KBM-7 (cell line): ENCODE measurements at regions not wholly inside any gene's neighbourhood (a gene's known extent, or its start where the extent isn't known, plus 50 kb on each side); places are given as distances from the start of the nearest gene placed in this dataset.

Experiments used
- DNase-seq: peaks from one replicate; pipeline ENCODE4 v3.0.0-alpha.2; 2015
- in situ Hi-C: fragments of 300-500 bp; cut with MboI; formaldehyde crosslinking; loops from 2 replicates; pipeline ENCODE4 v1.14.3; 2020; ENCODE audit warnings: low sequenced_read_pairs, low pct_unique_long_range_greater_than_20kb, mixed read lengths

DNA sequence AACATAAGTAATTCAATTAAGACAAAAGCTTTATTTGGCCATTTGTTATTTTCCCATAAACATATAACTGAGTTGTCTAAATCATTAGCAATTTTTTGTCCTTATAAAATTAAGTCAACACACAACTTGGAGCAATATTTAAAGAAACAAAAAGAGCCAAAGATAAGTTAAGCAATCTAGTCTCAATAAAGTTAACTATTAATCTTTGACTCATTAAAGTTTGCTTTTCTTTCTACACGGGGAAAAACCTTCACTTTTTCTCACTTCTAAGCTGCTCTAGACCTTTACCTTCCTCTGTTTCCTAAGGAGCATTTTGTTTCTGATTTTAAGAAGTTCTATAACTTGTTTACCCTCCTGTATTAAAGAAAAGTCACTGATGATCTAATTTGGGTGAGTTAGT lies 867.1 kb upstream of the PHF14 start:
- DNase-seq = no peak
- in situ Hi-C loops = no loop called here

DNA sequence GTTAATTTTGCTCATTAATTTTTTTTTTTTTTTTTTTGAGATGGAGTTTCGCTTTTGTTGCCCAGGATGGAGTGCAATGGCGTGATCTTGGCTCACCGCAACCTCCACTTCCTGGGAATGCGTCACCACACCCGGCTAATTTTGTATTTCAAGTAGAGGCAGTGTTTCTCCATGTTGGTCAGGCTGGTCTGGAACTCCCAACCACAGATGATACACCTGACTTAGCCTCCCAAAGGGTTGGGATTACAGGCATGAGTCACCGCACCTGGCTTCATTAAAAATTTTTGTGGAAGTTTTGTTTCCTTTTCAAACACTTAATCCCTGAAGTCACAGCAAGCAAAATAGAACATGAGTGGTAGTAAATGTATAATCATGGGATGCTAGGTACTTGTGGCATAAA lies 857.2 kb upstream of the PHF14 start:
- no peak for DNase-seq
- in situ Hi-C loops = no loop called here

DNA sequence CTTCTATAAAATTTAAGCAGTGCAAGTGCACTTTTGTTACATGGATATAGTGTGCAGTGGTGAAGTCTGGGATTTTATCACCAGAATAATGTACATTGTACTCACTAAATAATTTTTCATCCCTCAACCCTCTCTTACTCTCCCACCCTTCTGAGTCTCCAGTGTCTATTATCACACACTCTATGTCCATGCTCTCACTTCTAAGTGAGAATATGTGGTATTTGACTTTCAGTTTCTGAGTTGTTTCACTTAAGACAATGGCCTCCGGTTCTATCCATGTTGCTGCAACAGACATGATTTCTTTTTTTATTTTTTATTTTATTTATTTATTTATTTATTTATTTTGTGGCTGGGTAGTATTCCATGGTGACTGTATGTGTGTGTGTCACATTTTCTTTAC lies 855.9 kb upstream of the PHF14 start:
- in situ Hi-C loops = no loop called here
- no peak for DNase-seq

DNA sequence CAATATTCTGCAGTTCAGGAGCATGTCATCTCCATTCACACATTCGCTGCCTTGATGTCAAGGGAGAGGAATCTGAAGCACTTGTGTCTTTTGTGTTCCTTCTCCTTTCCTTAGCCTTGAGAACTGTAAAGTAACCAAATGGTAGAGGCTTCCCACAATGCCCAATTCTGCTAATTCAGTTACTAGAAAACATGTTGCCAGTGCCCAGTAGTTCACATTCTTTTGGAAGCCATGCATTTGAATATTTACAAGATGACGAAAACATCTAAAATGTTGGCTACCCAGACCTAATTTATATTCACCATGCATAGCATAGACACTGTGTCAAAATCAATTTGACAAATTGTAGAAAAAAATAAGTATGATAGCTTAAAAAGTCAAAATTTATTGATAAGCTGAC lies 852.7 kb upstream of the PHF14 start:
- no peak for DNase-seq
- in situ Hi-C loops = no loop called here

DNA sequence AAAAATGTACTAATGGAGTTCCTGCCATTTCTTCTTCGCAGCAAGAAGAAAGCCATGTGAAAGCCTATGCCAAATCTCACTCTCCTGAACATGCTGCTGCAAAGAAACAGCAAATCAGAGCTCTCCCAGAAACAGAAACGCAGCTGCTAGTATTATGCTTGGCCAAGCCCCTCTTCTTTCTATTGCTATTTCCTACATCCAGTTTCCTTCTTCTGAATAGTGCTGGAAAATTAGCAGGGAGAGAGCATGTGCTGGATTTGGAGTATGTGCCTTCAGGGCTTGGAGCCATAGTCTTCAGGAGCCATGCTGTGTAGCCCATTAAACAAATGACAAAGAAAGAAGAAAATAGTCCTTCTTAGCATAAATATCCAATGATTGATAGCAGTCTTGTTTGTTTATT lies 852.0 kb upstream of the PHF14 start:
- in situ Hi-C loops = no loop called here
- DNase-seq = no peak

DNA sequence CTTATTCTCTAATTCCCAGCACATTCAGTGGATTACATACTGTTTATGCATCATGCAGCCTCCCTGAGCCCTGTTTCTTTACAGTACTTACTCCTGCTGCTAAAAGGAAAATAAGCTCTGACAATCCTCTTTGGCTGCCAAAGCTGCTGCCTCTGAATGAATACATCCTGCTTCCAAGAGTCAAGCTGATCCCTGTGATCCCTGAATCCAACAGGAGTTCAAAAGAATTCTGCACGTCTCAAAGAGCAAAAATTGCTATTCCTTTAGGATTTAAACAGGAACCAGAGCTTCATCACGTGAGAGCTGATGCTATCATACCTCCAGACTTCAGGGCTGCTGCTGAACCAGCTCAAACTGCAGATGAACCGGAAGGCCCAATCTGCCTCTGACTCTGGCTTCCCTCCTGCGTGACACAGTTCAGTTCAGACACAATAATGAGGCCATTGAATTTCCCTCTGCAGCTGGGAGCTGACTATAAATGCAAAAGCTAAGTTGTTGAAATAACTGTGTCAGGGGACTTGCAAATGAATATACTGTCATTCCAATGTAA lies 851.0 kb upstream of the PHF14 start:
- in situ Hi-C loops = no loop called here

DNA sequence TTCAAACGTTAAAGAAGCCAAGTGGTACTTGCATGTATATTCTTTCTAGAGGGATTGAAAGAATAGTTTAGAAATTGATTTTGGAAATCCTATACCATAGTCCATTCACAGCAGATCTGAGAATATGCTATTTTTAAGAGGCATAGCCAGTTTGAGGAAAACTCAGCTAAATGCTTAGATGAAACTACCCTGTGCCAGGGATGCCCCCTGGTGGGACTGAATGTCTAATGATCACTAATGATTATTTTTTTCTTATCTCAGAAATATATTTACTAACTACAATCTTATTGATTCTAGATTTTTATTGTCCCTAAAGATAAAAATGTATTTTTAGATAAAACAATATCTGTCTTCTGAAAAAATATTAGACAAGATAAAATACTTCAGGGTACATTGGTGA lies 844.9 kb upstream of the PHF14 start:
- DNase-seq = peak; percentile 4
- in situ Hi-C loops = no loop called here

More for the DNA sequence above, 851.0 kb upstream of the PHF14 start:
- no peak for DNase-seq

DNA sequence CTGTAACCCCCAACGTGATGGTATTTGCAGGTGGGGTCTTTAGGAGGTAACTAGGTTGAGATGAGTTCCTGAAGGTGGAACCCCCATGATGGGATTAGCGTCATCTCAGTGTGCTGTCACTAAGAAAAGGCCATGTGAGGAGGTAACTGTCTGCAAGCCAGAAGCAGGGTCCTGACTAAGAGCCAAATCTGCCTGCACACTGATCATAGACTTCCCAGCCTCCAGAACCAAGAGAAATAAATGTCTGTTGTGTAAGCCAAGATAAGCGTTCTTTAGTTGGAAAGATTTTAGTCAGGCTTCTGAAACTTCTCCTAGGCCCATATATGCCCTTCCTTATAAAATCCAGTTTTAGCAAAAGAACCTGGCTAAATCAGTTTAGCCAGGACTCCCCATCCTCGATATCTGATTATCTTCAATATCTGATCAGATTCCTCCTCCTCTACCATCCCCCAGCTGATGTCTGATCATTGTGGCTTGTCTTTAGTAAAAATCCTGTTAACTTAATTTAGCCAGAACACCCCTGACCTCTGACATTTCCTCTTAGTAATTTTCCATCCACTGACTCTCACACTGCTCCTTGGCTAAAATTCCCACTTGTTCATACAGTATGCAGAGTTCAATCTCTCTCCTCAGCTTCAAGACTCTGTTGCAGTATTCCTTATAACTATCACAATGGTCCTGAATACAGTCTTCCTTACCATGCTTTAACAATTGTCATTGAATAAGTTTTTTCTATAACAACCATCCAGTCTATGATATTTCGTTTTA lies 835.4 kb upstream of the PHF14 start:
- in situ Hi-C loops = no loop called here
- no peak for DNase-seq

DNA sequence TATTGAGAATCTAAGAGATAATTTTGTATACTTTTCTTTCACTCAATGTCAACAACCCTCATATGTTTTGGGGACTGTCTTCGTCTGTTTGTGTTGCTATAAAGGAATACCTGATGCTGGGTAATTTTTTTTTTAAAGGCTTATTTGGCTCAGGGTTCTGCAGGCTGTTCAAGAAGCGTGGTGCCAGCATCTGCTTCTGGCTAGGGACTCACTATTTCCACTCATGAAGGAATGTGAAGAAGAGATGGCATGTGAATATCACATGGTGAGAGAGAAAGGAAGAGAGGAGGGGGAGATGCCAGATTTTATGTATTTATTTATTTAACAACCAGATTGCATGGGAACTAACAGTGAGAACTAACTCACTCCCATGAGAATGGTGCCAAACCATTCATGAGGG lies 827.4 kb upstream of the PHF14 start:
- in situ Hi-C loops = no loop called here
- no peak for DNase-seq

DNA sequence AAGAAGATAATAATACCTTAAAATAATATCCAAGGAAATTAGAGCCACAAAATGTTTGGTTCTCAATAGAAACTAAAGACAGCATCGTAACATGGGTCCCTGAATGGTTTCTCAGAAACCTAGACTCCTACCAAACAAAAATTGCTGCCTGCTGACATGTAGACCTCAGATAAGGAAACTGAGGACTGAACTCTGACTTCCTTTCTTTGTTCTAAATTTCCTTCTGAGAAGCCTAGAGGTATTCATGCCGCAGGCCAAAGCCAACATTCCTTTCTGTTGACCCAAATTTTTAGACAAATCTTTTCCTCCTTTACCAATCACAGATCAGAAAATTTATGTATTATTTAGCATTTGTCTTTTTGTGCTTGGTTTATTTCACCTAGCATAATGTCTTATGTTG lies 816.7 kb upstream of the PHF14 start:
- in situ Hi-C loops = no loop called here
- no peak for DNase-seq

DNA sequence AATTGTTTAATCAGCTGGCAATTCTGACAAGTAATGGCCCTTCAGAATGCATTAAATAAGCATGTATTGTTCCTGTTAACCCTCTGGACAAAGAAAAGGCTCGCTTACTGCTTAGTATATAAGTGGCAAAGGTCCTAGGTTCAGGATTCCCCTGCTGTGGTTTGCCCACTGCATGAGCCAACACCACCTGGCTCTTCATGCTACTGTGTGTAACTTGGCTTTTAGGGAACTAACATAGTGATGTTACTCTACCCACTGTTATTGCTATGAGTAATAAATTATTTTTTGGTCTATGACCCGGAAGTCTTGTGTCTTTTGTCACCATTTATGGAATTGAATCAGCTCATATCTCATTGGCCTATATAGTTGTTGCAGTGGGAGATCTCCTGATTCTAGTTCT lies 791.7 kb upstream of the PHF14 start:
- no peak for DNase-seq
- in situ Hi-C loops = no loop called here

DNA sequence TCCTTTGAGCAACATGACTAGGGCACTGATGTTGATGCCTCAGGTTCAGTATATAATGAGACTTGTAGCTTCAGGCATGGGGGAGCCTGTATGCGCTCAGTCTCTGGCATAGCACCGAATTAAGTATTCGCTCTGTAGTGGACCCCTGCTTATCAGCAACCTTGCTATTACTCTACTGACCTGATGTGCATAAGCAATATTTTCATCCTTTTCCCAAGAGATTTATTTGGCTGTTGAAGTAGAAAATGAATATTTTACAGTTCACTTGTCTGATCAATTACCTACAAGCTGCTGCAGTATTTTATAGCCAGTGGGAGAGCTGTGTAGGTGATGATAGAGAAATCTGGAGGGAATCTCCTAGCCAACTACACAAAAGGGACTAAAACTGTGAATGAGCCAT lies 781.6 kb upstream of the PHF14 start:
- DNase-seq = no peak
- in situ Hi-C loops = no loop called here

DNA sequence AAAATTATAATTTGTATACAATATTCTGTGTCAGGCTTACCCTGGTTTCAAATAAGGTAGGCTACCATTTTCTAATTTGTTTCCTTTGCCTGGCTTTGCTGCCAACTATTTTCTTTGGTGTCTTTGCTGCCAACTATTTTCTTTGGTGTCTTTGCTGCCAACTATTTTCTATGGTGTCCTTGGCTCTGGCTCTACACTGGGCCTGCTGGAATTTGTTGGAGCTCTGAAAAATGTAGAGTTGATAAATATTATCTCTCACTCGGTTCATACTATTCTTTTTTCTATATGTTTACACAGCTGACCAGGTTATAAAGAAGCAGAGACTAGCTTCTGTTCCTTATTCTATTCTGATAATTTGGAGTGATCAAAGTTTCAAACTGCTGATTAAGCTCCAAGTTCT lies 768.0 kb upstream of the PHF14 start:
- in situ Hi-C loops = no loop called here
- DNase-seq = no peak

DNA sequence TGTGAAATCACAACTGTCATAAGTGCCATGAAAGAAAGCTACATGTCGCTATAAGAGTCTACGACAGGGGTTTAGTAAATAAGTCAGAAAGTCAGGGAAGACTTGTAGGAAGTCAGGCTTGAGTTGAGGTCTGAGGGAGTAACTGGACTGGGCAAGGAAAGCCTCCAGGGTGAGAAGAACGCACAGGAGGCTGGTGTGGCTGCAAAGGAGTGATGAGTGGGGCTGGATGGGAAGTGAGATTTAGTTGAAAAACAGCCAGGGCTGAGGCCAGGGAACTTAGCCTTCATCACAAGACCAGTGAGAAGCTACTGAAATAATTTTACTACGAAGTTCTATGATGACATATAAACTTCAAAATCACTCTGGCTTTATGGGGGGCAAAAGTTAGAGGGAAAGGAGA lies 763.7 kb upstream of the PHF14 start:
- in situ Hi-C loops = no loop called here
- DNase-seq = no peak

DNA sequence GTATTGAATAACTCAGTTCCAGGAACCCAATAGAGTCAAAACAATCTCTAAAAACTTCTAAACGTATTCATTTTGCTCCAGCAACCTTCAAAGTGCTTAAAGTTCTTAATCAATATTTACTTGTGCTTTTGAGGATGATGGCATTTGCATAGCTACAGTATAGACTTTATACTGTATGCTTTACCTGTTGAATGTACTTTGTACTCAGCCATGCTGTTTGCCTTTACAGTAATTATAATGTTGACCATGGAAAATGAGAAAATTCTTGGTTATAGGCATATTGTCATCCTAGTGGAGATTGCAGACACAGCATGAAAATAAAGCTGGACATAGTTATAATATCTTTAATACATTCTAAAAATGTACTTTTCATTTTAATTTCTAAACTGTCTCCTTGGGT lies 762.7 kb upstream of the PHF14 start:
- in situ Hi-C loops = no loop called here
- DNase-seq = no peak

DNA sequence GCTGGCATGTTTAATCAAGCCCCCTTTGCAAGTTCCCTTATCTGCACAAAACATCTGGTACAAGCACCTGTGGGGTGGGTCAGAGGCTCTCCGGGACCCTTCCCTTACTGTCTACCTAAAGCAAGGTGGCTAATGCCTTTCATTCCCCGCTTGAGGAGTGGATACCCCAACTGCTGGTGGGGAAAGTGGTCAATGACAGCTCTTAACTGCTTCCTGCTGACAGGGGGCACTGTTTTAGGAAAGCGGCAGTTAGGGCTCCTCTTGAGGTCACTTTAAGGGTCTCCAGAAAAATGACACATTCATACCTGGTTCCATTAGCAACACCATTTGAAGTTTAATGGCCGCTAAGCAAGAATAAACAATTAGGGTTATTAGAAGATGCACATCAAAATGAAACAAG lies 761.8 kb upstream of the PHF14 start:
- in situ Hi-C loops = no loop called here
- no peak for DNase-seq

DNA sequence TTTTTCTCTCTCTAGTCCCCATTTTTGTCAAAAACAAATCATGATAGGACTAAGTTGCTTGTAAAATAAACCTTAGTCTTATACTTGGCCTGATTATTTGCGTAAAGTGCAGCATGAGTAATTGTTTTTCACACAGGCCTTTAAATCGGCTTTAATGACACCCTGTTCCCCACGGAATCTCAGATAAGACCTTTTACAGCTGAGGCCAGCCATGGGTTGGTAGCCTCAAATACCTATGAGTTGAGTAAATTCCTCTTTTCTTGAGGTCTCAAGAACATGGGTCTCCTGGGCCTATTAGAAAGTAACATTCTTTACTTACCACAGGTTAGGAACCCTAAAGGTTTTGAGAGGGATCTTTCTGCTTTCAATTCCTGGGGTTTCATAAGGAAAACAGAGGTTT lies 761.0 kb upstream of the PHF14 start:
- in situ Hi-C loops = no loop called here
- DNase-seq = no peak

DNA sequence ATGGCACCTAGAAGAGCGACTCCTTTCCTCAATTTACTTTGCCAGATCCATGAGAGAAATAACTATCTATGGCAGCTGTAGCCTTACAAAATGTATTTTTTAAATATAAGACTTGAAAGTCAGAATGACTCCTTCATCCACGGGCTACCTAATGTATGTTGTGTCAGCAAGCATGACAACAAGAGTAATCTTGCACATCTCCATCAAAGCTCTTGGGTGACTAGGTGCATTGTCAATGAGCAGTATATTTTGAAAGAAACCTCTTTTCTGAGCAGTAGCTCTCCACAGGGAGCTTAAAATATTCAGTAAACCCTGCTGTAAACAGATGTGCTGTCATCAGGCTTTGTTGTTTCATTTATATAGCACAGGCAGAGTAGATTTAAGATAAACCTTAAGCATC lies 757.2 kb upstream of the PHF14 start:
- in situ Hi-C loops = no loop called here
- no peak for DNase-seq

DNA sequence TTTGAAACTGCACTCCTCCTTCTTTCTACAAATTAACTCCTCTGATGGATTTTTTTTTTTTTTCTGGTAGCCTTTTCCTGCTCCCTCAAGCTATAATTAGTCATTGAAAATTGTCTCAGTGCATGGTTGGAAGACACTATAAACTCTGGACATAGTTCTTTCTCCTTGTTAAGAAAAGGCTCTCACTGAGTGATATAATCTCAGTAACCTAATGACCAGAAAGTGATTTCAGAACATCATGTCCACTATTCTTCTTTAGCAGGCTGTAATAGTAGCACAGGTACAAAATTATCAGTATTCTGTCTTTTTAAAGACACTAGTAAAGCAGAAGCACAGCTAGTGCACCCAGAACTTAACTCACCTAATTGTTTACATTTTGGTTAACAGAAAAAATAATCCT lies 752.6 kb upstream of the PHF14 start:
- in situ Hi-C loops = no loop called here
- no peak for DNase-seq

DNA sequence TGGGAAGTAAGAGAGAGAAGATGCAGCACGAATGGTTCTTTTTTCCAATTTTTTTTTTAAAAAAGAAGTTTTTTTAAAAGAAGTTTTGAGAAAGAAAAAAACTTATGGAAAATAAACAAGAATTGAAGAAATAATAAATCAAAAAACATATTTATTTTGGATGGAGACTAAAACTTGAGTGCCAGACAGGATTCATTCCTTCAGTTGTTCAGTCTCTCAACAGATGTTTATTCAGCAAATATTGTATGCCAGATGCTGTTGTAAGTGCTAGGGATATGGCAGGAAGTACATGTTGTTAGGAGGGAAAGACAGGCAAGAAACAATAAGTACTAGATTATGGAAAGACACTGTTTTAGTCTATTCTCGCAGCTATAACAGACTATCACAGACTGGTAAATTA lies 750.7 kb upstream of the PHF14 start:
- in situ Hi-C loops = no loop called here
- no peak for DNase-seq

DNA sequence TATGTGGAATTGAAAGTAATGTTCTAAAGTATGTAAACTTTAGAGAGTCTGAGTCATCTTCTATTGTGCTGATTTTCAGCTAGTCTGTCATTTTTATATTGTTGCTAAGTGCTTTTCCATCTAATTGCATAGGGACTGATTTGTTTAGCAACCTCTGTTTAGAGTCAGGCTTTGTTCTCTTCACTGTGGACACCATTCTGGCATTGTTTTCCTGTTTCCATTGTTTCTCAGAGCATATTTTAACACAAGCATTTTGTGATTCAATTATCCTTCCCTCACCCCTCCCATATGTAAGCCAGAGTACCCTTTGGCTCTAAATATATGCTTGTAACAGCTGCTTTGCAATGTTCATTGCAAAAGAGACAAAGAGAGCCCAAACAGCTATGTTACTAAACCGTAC lies 748.4 kb upstream of the PHF14 start:
- in situ Hi-C loops = no loop called here
- DNase-seq = no peak
